Loucy (cell line): ENCODE measurements at regions not wholly inside any gene's neighbourhood (a gene's known extent, or its start where the extent isn't known, plus 50 kb on each side); places are given as distances from the start of the nearest gene placed in this dataset.

Source experiments
- H2AFZ ChIP-seq: fragments of 200-600 bp; sonication (generic); 2 replicates; pipeline ENCODE4 v1.6.0; 2016; ENCODE audit warnings: antibody characterized with exemption, mild to moderate bottlenecking, low read length, moderate library complexity
- H3F3A ChIP-seq: fragments of 200-600 bp; 2 replicates; pipeline ENCODE4 v1.6.0; 2016; ENCODE audit warnings: antibody characterized with exemption, low read depth, mild to moderate bottlenecking
- H3K27me3 ChIP-seq: fragments of 200-600 bp; sonication (generic); 2 replicates; pipeline ENCODE4 v1.6.1; 2014; ENCODE audit warnings: low read length, mild to moderate bottlenecking; ENCODE audit not compliant: insufficient read depth, poor library complexity, severe bottlenecking
- H3K36me3 ChIP-seq: fragments of 200-600 bp; sonication (generic); 2 replicates; pipeline ENCODE4 v1.6.1; 2016; ENCODE audit warnings: low read length; ENCODE audit not compliant: insufficient read depth
- H3K4me1 ChIP-seq: fragments of 200-600 bp; sonication (generic); 2 replicates; pipeline ENCODE4 v1.5.1; 2014; ENCODE audit warnings: low read length, mild to moderate bottlenecking; ENCODE audit not compliant: insufficient read depth, poor library complexity, severe bottlenecking
- H3K4me2 ChIP-seq: fragments of 200-600 bp; sonication (generic); 2 replicates; pipeline ENCODE4 v1.6.0; 2014; ENCODE audit warnings: antibody characterized with exemption, low read length, low read depth, mild to moderate bottlenecking; ENCODE audit not compliant: poor library complexity, severe bottlenecking
- H3K4me3 ChIP-seq: fragments of 200-600 bp; sonication (generic); 2 replicates; pipeline ENCODE4 v1.5.1; 2014; ENCODE audit warnings: low read length, mild to moderate bottlenecking, mixed read lengths; ENCODE audit not compliant: poor library complexity, severe bottlenecking
- H3K79me2 ChIP-seq: fragments of 200-600 bp; sonication (generic); 2 replicates; pipeline ENCODE4 v1.6.1; 2014; ENCODE audit warnings: low read length; ENCODE audit not compliant: insufficient read depth
- H3K9ac ChIP-seq: fragments of 200-600 bp; sonication (generic); 2 replicates; pipeline ENCODE4 v1.6.0; 2014; ENCODE audit warnings: mild to moderate bottlenecking, low read depth, low read length, moderate library complexity; ENCODE audit not compliant: poor library complexity, severe bottlenecking
- H3K9me2 ChIP-seq: fragments of 200-600 bp; sonication (generic); replicated peaks from 2 replicates; pipeline ENCODE4 v1.6.1; 2016; ENCODE audit warnings: low read depth, low read length, mixed read lengths
- H3K9me3 ChIP-seq: fragments of 200-600 bp; sonication (generic); 2 replicates; pipeline ENCODE4 v1.6.1; 2014; ENCODE audit warnings: mild to moderate bottlenecking, antibody characterized with exemption, low read length, low read depth; ENCODE audit not compliant: insufficient read depth
- H4K20me1 ChIP-seq: fragments of 200-600 bp; sonication (generic); 2 replicates; pipeline ENCODE4 v1.6.0; 2014; ENCODE audit warnings: antibody characterized with exemption, low read length, mild to moderate bottlenecking; ENCODE audit not compliant: insufficient read depth, poor library complexity, severe bottlenecking
- CTCF ChIP-seq: fragments of 200-600 bp; sonication (generic); conservative IDR thresholded peaks from 2 replicates; pipeline ENCODE4 v1.5.1; 2014; ENCODE audit warnings: mild to moderate bottlenecking, antibody characterized with exemption, low read length
- EZH2phosphoT487 ChIP-seq: fragments of 200-600 bp; IDR thresholded peaks from 2 replicates; pipeline ENCODE4 v1.6.1; 2018; ENCODE audit warnings: antibody characterized with exemption, mild to moderate bottlenecking, moderate library complexity, borderline replicate concordance

- no peaks in the 10 kb centered on the region for H3K79me2 ChIP-seq
- H3K36me3 ChIP-seq, result no peaks in the 10 kb centered on the region
- no peaks in the 10 kb centered on the region for H3K9me2 ChIP-seq
- H2AFZ ChIP-seq, result no peak overlapping the region
- H3K4me3 ChIP-seq, result no peak overlapping the region
- no peaks in the 10 kb centered on the region for H3K27me3 ChIP-seq
- H3K4me2 ChIP-seq, result no peak overlapping the region
- peaks cover 72% of the 10 kb centered on the region for H3K4me1 ChIP-seq
- no peaks in the 10 kb centered on the region for H4K20me1 ChIP-seq
- TF ChIP-seq EZH2phosphoT487 (no peak), CTCF (no peak)
- no peaks in the 10 kb centered on the region for H3F3A ChIP-seq
- no peaks in the 10 kb centered on the region for H3K9me3 ChIP-seq
- H3K9ac ChIP-seq, result no peak overlapping the region
These were observed 363.8 kb upstream of the HNRNPA3 start for GRCh38 chr2:176848844-176849243.

GRCh38 chr2:176851200-176851888, 361.2 kb upstream of the HNRNPA3 start:
- no peak overlapping the region for H3K9ac ChIP-seq
- H3K79me2 ChIP-seq, result no peaks in the 10 kb centered on the region
- peaks cover 75% of the 10 kb centered on the region for H3K4me1 ChIP-seq
- H4K20me1 ChIP-seq, result no peaks in the 10 kb centered on the region
- no peaks in the 10 kb centered on the region for H3K9me3 ChIP-seq
- H3F3A ChIP-seq, result no peaks in the 10 kb centered on the region
- H3K36me3 ChIP-seq, result no peaks in the 10 kb centered on the region
- H3K27me3 ChIP-seq, result no peaks in the 10 kb centered on the region
- H2AFZ ChIP-seq, result no peak overlapping the region
- peak overlapping the region; percentile 61 for H3K4me2 ChIP-seq
- no peak overlapping the region for H3K4me3 ChIP-seq
- H3K9me2 ChIP-seq, result no peaks in the 10 kb centered on the region
- TF ChIP-seq EZH2phosphoT487 (no peak), CTCF (no peak)

GRCh38 chr2:176851889-176852483, 360.6 kb upstream of the HNRNPA3 start:
- peak overlapping the region; percentile 61 for H3K4me2 ChIP-seq
- no peaks in the 10 kb centered on the region for H3K9me2 ChIP-seq
- no peak overlapping the region for H3K9ac ChIP-seq
- H3K9me3 ChIP-seq, result no peaks in the 10 kb centered on the region
- H3K79me2 ChIP-seq, result no peaks in the 10 kb centered on the region
- TF ChIP-seq CTCF, result no peak
- no peak for TF ChIP-seq EZH2phosphoT487
- H3K4me1 ChIP-seq, result peaks cover 75% of the 10 kb centered on the region
- H3F3A ChIP-seq, result no peaks in the 10 kb centered on the region
- no peaks in the 10 kb centered on the region for H4K20me1 ChIP-seq
- H3K27me3 ChIP-seq, result no peaks in the 10 kb centered on the region
- H2AFZ ChIP-seq, result no peak overlapping the region
- peak overlapping the region; percentile 31 for H3K4me3 ChIP-seq
- H3K36me3 ChIP-seq, result no peaks in the 10 kb centered on the region
